Thyroid gland (tissue), 4 donors: ENCODE measurements at regions not wholly inside any gene's neighbourhood (a gene's known extent, or its start where the extent isn't known, plus 50 kb on each side); places are given as distances from the start of the nearest gene placed in this dataset.

Experiments used
- DNase-seq, 2 donors: peaks; one replicate each; pipeline ENCODE4 v3.0.0-alpha.2; 2019
- H3K27ac ChIP-seq, 3 donors: fragments of 200-600 bp; sonication (generic); 1 replicate in 2 of 3; 2 replicates in 1 of 3; pipeline ENCODE4 v1.5.1; 2016 to 2019; ENCODE audit warnings: mild to moderate bottlenecking in 1 of 3, moderate library complexity in 1 of 3
- H3K27me3 ChIP-seq: fragments of 200-600 bp; sonication (generic); one replicate; pipeline ENCODE4 v1.5.1; 2019
- H3K36me3 ChIP-seq, 2 donors: fragments of 200-600 bp; sonication (generic); one replicate each; pipeline ENCODE4 v1.5.1; 2016 to 2019
- H3K4me1 ChIP-seq, 2 donors: fragments of 200-600 bp; sonication (generic); one replicate each; pipeline ENCODE4 v1.5.1; 2017 to 2019
- H3K4me3 ChIP-seq, 3 donors: fragments of 200-600 bp; sonication (generic); replicated peaks in 1 of 3; 1 replicate in 2 of 3; 2 replicates in 1 of 3; pipeline ENCODE4 v1.5.1; 2016; ENCODE audit warnings: mild to moderate bottlenecking in 1 of 3
- H3K9me3 ChIP-seq: fragments of 200-600 bp; sonication (generic); one replicate; pipeline ENCODE4 v1.5.1; 2017
- POLR2A ChIP-seq, 2 donors: fragments of 450-650 bp; IDR thresholded peaks; one replicate each; pipeline ENCODE4 v1.6.1; 2017; ENCODE audit warnings: antibody characterized with exemption in 2 of 2, mild to moderate bottlenecking in 2 of 2, moderate library complexity in 1 of 2
- WGBS, 2 donors: methylation state at CpG; one replicate each; pipeline ENCODE4 v1.1.5; 2017; 5-methylcytosine and 5-hydroxymethylcytosine counted together
- intact Hi-C: fragments of 100-400 bp; cut with DNase I; formaldehyde crosslinking; loops from one replicate; pipeline ENCODE4 v1.15.1; 2023
- TF ChIP-seq, protein P1 (sequence below), 6 experiments: fragments of 200-600 bp in 3 of 6; fragments of 450-650 bp in 3 of 6; sonication (generic) in 3 of 6; IDR thresholded peaks; one replicate each; pipeline ENCODE4 v1.5.1; 2016 to 2019; ENCODE audit warnings: antibody characterized with exemption in 6 of 6, mild to moderate bottlenecking in 2 of 6, inconsistent platforms in 1 of 6, moderate library complexity in 1 of 6

- WGBS, 2 donors = 67 to 98% methylated on average over 1 to 5 of the region's 5 CpGs
- no peaks in the 10 kb centered on the region for H3K9me3 ChIP-seq
- no peaks in the 10 kb centered on the region for H3K36me3 ChIP-seq
- intact Hi-C loops = no loop called here
- no peak overlapping the region for H3K27ac ChIP-seq
- DNase-seq = no peak
- H3K4me3 ChIP-seq = no peak overlapping the region
- TF ChIP-seq, protein P1, sequence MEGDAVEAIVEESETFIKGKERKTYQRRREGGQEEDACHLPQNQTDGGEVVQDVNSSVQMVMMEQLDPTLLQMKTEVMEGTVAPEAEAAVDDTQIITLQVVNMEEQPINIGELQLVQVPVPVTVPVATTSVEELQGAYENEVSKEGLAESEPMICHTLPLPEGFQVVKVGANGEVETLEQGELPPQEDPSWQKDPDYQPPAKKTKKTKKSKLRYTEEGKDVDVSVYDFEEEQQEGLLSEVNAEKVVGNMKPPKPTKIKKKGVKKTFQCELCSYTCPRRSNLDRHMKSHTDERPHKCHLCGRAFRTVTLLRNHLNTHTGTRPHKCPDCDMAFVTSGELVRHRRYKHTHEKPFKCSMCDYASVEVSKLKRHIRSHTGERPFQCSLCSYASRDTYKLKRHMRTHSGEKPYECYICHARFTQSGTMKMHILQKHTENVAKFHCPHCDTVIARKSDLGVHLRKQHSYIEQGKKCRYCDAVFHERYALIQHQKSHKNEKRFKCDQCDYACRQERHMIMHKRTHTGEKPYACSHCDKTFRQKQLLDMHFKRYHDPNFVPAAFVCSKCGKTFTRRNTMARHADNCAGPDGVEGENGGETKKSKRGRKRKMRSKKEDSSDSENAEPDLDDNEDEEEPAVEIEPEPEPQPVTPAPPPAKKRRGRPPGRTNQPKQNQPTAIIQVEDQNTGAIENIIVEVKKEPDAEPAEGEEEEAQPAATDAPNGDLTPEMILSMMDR (IDR thresholded peaks at IDR 0.05) = no peak
- TF ChIP-seq POLR2A (IDR thresholded peaks at IDR 0.05) = no peak
- H3K27me3 ChIP-seq = no peaks in the 10 kb centered on the region
- peaks cover 14 to 23% of the 10 kb centered on the region in 2 donors for H3K4me1 ChIP-seq
Measured at GRCh38 chr21:43325036-43325435, 101.9 kb downstream of the SIK1 start.

GRCh38 chr21:43324596-43324995 lies 102.3 kb downstream of the SIK1 start:
- intact Hi-C loops = no loop called here
- TF ChIP-seq, protein P1 (IDR thresholded peaks at IDR 0.05) = no peak
- TF ChIP-seq POLR2A (IDR thresholded peaks at IDR 0.05) = no peak
- Histone ChIP-seq H3K27me3 (no peaks in the 10 kb centered on the region), H3K9me3 (no peaks in the 10 kb centered on the region), H3K36me3 (no peaks in the 10 kb centered on the region), H3K4me1 (peaks cover 14 to 23% of the 10 kb centered on the region in 2 donors), H3K4me3 (no peak overlapping the region), H3K27ac (peak overlapping the region in 1 of 3 donors; percentile 82)
- 100% methylated on average over 1 of the region's 14 CpGs for WGBS, 2 donors
- no peak for DNase-seq

- Histone ChIP-seq H3K9me3 (no peaks in the 10 kb centered on the region), H3K27me3 (no peaks in the 10 kb centered on the region), H3K36me3 (no peaks in the 10 kb centered on the region), H3K27ac (peak overlapping the region; percentile 14 to 82 (median 77)), H3K4me3 (no peak overlapping the region), H3K4me1 (peaks cover 14 to 23% of the 10 kb centered on the region in 2 donors)
- WGBS, 2 donors = 31 to 46% methylated on average over 14 to 23 of the region's 23 CpGs
- peak in 1 of 2 donors; percentile 32 for TF ChIP-seq POLR2A (IDR thresholded peaks at IDR 0.05)
- TF ChIP-seq, protein P1 (IDR thresholded peaks at IDR 0.05) = no peak
- intact Hi-C loops = no loop called here
- DNase-seq = peak; percentile 98
Measured at GRCh38 chr21:43323244-43324005, 103.5 kb downstream of the SIK1 start.

DNA sequence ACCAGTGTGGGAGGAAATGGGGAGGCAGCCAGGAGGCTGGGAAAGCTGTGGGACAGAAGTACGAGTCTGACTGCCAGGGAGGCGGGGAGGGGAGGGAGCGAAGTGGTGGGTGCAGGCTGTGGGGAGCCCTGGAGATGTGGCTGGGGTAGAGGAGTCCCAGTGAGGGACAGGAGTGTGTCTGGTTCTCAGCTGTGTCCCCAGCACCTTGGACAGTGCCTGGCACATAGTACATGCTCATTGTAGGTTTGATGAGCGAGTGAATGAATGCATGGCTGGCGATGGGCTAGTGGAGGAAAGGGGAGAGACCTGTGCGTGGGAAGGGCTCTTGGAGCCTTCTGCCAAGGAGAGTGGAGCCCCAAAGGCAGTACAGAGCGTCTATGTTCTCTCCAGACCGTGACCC lies 104.1 kb downstream of the SIK1 start:
- Histone ChIP-seq H3K27me3 (no peaks in the 10 kb centered on the region), H3K9me3 (no peaks in the 10 kb centered on the region), H3K27ac (peak overlapping the region; percentile 14 to 82 (median 77)), H3K36me3 (no peaks in the 10 kb centered on the region), H3K4me3 (no peak overlapping the region), H3K4me1 (peaks cover 14 to 23% of the 10 kb centered on the region in 2 donors)
- intact Hi-C loops = no loop called here
- TF ChIP-seq, protein P1 (IDR thresholded peaks at IDR 0.05) = no peak
- TF ChIP-seq POLR2A (IDR thresholded peaks at IDR 0.05) = no peak
- no peak for DNase-seq
- WGBS, 2 donors = 66 to 70% methylated on average over 7 of the region's 8 CpGs

- intact Hi-C loops = no loop called here
- Histone ChIP-seq H3K36me3 (no peaks in the 10 kb centered on the region), H3K27me3 (no peaks in the 10 kb centered on the region), H3K4me1 (peaks cover 14 to 23% of the 10 kb centered on the region in 2 donors), H3K4me3 (no peak overlapping the region), H3K27ac (peak overlapping the region in 2 of 3 donors; percentile 77 to 82), H3K9me3 (no peaks in the 10 kb centered on the region)
- no peak for DNase-seq
- WGBS, 2 donors = 90 to 92% methylated on average over 15 to 17 of the region's 17 CpGs
- TF ChIP-seq, protein P1 (IDR thresholded peaks at IDR 0.05) = no peak
- TF ChIP-seq POLR2A (IDR thresholded peaks at IDR 0.05) = no peak
Measured at GRCh38 chr21:43322311-43322710, 104.6 kb downstream of the SIK1 start.
